Esophagus (tissue), 2 donors: ENCODE measurements at regions not wholly inside any gene's neighbourhood (a gene's known extent, or its start where the extent isn't known, plus 50 kb on each side); places are given as distances from the start of the nearest gene placed in this dataset.

Experiments
- H3K27ac ChIP-seq, 2 donors: one replicate each; pipeline ENCODE4 v1.5.1; 2013; ENCODE audit warnings: low read depth in 2 of 2, mild to moderate bottlenecking in 2 of 2, inconsistent platforms in 1 of 2, low read length in 1 of 2, moderate library complexity in 1 of 2
- H3K27me3 ChIP-seq, 2 donors: one replicate each; pipeline ENCODE4 v1.6.1; 2013; ENCODE audit warnings: low read length in 2 of 2, control low read depth in 1 of 2, mild to moderate bottlenecking in 1 of 2; ENCODE audit not compliant: insufficient read depth in 2 of 2, control insufficient read depth in 1 of 2
- H3K36me3 ChIP-seq, 2 donors: one replicate each; pipeline ENCODE4 v1.6.1; 2013; ENCODE audit warnings: low read length in 1 of 2; ENCODE audit not compliant: control insufficient read depth in 2 of 2, insufficient read depth in 2 of 2
- H3K4me1 ChIP-seq, 2 donors: one replicate each; pipeline ENCODE4 v1.6.1; 2013; ENCODE audit warnings: low read length in 1 of 2; ENCODE audit not compliant: control insufficient read depth in 2 of 2, insufficient read depth in 2 of 2
- H3K4me3 ChIP-seq, 2 donors: one replicate each; pipeline ENCODE4 v1.5.1; 2013; ENCODE audit warnings: low read length in 2 of 2, mild to moderate bottlenecking in 2 of 2, low read depth in 1 of 2, moderate library complexity in 1 of 2
- H3K9me3 ChIP-seq, 2 donors: one replicate each; pipeline ENCODE4 v1.6.1; 2013; ENCODE audit warnings: mild to moderate bottlenecking in 2 of 2, low read depth in 1 of 2, low read length in 1 of 2, moderate library complexity in 1 of 2; ENCODE audit not compliant: control insufficient read depth in 2 of 2, insufficient read depth in 1 of 2
- WGBS, 2 donors: extraction: QIAGEN DNeasy Blood & Tissue Kit; methylation state at CpG; one replicate each; pipeline ENCODE4 v1.1.7; 2013; 5-methylcytosine and 5-hydroxymethylcytosine counted together
- donor health status: healthy with polysubstance abuse.
- donor health status: Bipolar disorder and iron deficiency.

GRCh38 chr2:138209009-138209408 lies 244.7 kb downstream of the HNMT start:
- H3K4me1 ChIP-seq, result no peaks in the 10 kb centered on the region
- WGBS, 2 donors, result 74% methylated on average over 3 of the region's 3 CpGs
- no peak overlapping the region for H3K27ac ChIP-seq
- H3K9me3 ChIP-seq, result no peaks in the 10 kb centered on the region
- H3K36me3 ChIP-seq, result no peaks in the 10 kb centered on the region
- no peaks in the 10 kb centered on the region for H3K27me3 ChIP-seq
- H3K4me3 ChIP-seq, result no peak overlapping the region

GRCh38 chr2:138210487-138210886 lies 246.2 kb downstream of the HNMT start:
- WGBS, 2 donors, result 71 to 84% methylated on average over 2 of the region's 2 CpGs
- Histone ChIP-seq H3K4me1 (no peaks in the 10 kb centered on the region), H3K4me3 (no peak overlapping the region), H3K9me3 (no peaks in the 10 kb centered on the region), H3K27me3 (no peaks in the 10 kb centered on the region), H3K27ac (no peak overlapping the region), H3K36me3 (no peaks in the 10 kb centered on the region)

GRCh38 chr2:138212434-138212833 lies 248.2 kb downstream of the HNMT start:
- Histone ChIP-seq H3K4me3 (no peak overlapping the region), H3K27ac (no peak overlapping the region), H3K9me3 (no peaks in the 10 kb centered on the region), H3K4me1 (no peaks in the 10 kb centered on the region), H3K27me3 (no peaks in the 10 kb centered on the region), H3K36me3 (no peaks in the 10 kb centered on the region)
- WGBS, 2 donors, result 89% methylated on average over 2 of the region's 2 CpGs

DNA sequence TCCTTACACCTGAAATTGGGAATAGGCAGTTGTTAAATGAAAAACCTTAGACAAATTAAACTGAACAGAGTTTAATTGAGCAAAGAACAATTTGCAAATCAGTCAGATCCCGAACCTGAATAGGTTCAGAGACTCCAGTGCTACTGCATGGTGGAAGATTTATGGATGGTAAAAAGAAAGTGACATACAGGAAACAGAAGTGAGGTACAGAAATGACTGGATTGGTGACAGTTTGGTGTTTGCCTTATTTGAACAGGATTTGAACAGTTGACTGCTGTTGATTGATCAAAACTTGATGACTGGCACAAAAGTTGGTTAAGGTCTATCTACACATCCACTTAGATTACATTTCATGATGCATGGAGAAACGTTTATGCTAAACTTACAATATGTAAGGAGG lies 248.8 kb downstream of the HNMT start:
- Histone ChIP-seq H3K27ac (no peak overlapping the region), H3K9me3 (no peaks in the 10 kb centered on the region), H3K4me1 (no peaks in the 10 kb centered on the region), H3K4me3 (no peak overlapping the region), H3K36me3 (no peaks in the 10 kb centered on the region), H3K27me3 (no peaks in the 10 kb centered on the region)
- WGBS, 2 donors, result 56% methylated on average over 2 of the region's 2 CpGs

DNA sequence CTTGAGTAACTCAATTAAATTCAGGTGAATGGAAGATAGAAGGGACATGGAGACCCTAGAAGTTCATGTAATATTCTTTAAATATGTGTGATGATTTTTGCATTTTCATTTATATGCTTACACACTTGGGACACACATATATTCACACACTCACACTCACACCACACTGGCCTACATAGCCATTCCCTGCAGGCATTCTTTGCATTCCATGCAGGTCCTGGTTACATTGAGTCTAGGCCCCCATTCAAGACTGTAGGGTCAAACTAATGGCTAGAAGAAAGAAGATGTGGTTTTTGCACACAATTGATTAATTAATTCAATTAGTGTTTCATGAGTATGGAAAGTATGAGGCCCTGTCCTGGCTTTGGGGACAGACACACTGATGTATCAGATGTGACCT lies 249.4 kb downstream of the HNMT start:
- no peaks in the 10 kb centered on the region for H3K9me3 ChIP-seq

DNA sequence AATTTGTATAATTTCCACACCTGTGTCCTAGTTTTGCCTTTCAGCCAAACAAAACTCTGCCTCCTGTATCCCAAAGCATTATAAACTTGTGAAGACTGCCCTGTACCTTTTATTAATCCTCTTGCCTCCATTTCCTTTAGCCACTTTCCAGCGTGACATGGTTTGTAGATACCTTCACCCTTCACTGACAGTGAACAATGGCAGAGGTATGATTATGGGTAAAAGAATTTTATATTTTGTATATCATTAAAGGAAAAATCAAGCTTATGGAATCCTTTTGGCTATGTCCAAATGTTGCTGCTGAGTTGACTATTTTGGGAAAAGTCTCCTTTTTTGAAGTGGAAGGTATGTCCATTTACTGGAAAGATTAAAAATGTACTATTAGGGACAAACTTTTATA lies 251.7 kb downstream of the HNMT start:
- Histone ChIP-seq H3K9me3 (no peaks in the 10 kb centered on the region), H3K4me3 (no peak overlapping the region), H3K4me1 (no peaks in the 10 kb centered on the region), H3K36me3 (no peaks in the 10 kb centered on the region), H3K27me3 (no peaks in the 10 kb centered on the region), H3K27ac (no peak overlapping the region)
- 43 to 49% methylated on average over 1 of the region's 1 CpG for WGBS, 2 donors

More for the DNA sequence above, 249.4 kb downstream of the HNMT start:
- Histone ChIP-seq H3K27ac (no peak overlapping the region), H3K4me1 (no peaks in the 10 kb centered on the region), H3K36me3 (no peaks in the 10 kb centered on the region), H3K27me3 (no peaks in the 10 kb centered on the region), H3K4me3 (no peak overlapping the region)

- no peaks in the 10 kb centered on the region for H3K4me1 ChIP-seq
- no peak overlapping the region for H3K27ac ChIP-seq
- H3K9me3 ChIP-seq, result no peaks in the 10 kb centered on the region
- H3K4me3 ChIP-seq, result no peak overlapping the region
- H3K27me3 ChIP-seq, result no peaks in the 10 kb centered on the region
- no peaks in the 10 kb centered on the region for H3K36me3 ChIP-seq
Measured at GRCh38 chr2:138217975-138218374, 253.7 kb downstream of the HNMT start.

GRCh38 chr2:138218397-138218796 lies 254.1 kb downstream of the HNMT start:
- no peak overlapping the region for H3K27ac ChIP-seq
- H3K27me3 ChIP-seq, result no peaks in the 10 kb centered on the region
- H3K36me3 ChIP-seq, result no peaks in the 10 kb centered on the region
- 83 to 95% methylated on average over 1 of the region's 1 CpG for WGBS, 2 donors
- no peaks in the 10 kb centered on the region for H3K9me3 ChIP-seq
- no peak overlapping the region for H3K4me3 ChIP-seq
- no peaks in the 10 kb centered on the region for H3K4me1 ChIP-seq

DNA sequence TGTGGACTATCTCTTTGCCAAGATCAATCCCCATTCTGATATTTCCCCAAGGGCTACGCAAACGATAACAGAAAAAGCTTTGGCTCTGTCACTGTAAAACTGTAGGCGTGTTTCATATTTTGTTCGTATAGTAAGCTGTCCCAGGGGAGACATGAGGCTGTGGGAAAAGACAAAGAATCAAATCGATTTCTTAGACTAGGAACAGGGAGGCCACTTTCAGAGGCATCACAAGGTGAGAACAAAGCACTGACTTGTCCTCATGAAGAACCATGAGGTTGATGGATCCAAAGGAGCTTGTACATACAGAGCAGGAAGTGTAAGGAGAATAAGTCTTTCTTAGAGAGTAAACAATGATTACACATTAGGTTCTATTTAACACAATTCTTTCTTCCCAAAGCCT lies 255.7 kb downstream of the HNMT start:
- no peaks in the 10 kb centered on the region for H3K9me3 ChIP-seq
- WGBS, 2 donors, result 77 to 85% methylated on average over 5 of the region's 5 CpGs
- H3K27me3 ChIP-seq, result no peaks in the 10 kb centered on the region
- H3K27ac ChIP-seq, result no peak overlapping the region
- H3K36me3 ChIP-seq, result no peaks in the 10 kb centered on the region
- no peak overlapping the region for H3K4me3 ChIP-seq
- no peaks in the 10 kb centered on the region for H3K4me1 ChIP-seq

GRCh38 chr2:138221358-138221757 lies 257.1 kb downstream of the HNMT start:
- Histone ChIP-seq H3K4me3 (no peak overlapping the region), H3K27me3 (no peaks in the 10 kb centered on the region), H3K9me3 (no peaks in the 10 kb centered on the region), H3K4me1 (no peaks in the 10 kb centered on the region), H3K27ac (no peak overlapping the region), H3K36me3 (no peaks in the 10 kb centered on the region)
- 94 to 96% methylated on average over 4 of the region's 4 CpGs for WGBS, 2 donors
